ENCODE measurements at regions not wholly inside any gene's neighbourhood (a gene's known extent, or its start where the extent isn't known, plus 50 kb on each side); places are given as distances from the start of the nearest gene placed in this dataset.

GRCh38 chr3:95798628-95799027, 1015.8 kb upstream of the EPHA6 start:
- TF ChIP-seq POLR2AphosphoS5 (IDR thresholded peaks at IDR 0.05; ENCODE audit: low read depth) = no peak
- no peaks in the 10 kb centered on the region; the same call in 1 of the 2 replicates for H3K9me2 ChIP-seq (ENCODE audit: insufficient read depth)
- H3K9me3 Mint-ChIP-seq = 0 out of 3 replicates have a peak, but pooled peaks cover 2% of the 10 kb centered on the region
- H4K20me1 ChIP-seq (replicated peaks; ENCODE audit: insufficient read depth) = no peaks in the 10 kb centered on the region; the same call in 1 of the 2 replicates
- no peaks in the 10 kb centered on the region for H3K4me1 Mint-ChIP-seq
- no peak overlapping the region for H3K4me2 ChIP-seq
- no peaks in the 10 kb centered on the region for H3K27me3 Mint-ChIP-seq (ENCODE audit: insufficient read depth, low read depth, poor library complexity)
- H3K4me3 ChIP-seq = no peak overlapping the region
- H2AFZ ChIP-seq = no peak overlapping the region
- no peaks in the 10 kb centered on the region for H3K27me3 ChIP-seq (ENCODE audit: insufficient read depth)
- no peak overlapping the region for H3K27ac Mint-ChIP-seq
- H3K36me3 ChIP-seq (ENCODE audit: insufficient read depth) = no peaks in the 10 kb centered on the region
- ATAC-seq = no peak
- no peaks in the 10 kb centered on the region for H3K4me1 ChIP-seq (ENCODE audit: insufficient read depth)
- no peaks in the 10 kb centered on the region for H3K79me2 ChIP-seq (replicated peaks; ENCODE audit: insufficient read depth)
- DNase-seq (ENCODE audit: low spot score) = no peak
- H3K27ac ChIP-seq (ENCODE audit: low read depth) = no peak overlapping the region
- no peak overlapping the region for H3K4me3 Mint-ChIP-seq
- H3F3A ChIP-seq (replicated peaks; ENCODE audit: low read depth) = no peaks in the 10 kb centered on the region
- no peaks in the 10 kb centered on the region; the same call in 2 of the 3 replicates for H3K36me3 Mint-ChIP-seq (ENCODE audit: low read depth)

- no peaks in the 10 kb centered on the region for H3K27me3 ChIP-seq (ENCODE audit: insufficient read depth)
- Mint-ChIP-seq H3K36me3 (ENCODE audit: low read depth) (no peaks in the 10 kb centered on the region), H3K4me3 (no peak overlapping the region), H3K27me3 (ENCODE audit: insufficient read depth, low read depth, poor library complexity) (no peaks in the 10 kb centered on the region), H3K4me1 (peaks cover 4% of the 10 kb centered on the region; the same call in 2 of the 3 replicates), H3K9me3 (no peaks in the 10 kb centered on the region), H3K27ac (no peak overlapping the region)
- no peaks in the 10 kb centered on the region for H3K36me3 ChIP-seq (ENCODE audit: insufficient read depth)
- no peak for TF ChIP-seq CREB1 (CRISPR knock-in tag; IDR thresholded peaks at IDR 0.05; ENCODE audit: low read depth)
- no peaks in the 10 kb centered on the region for H3K79me2 ChIP-seq (replicated peaks; ENCODE audit: insufficient read depth)
- H2AFZ ChIP-seq = no peak overlapping the region
- H3K4me2 ChIP-seq = no peak overlapping the region
- no peaks in the 10 kb centered on the region for H3F3A ChIP-seq (replicated peaks; ENCODE audit: low read depth)
- peaks cover 5% of the 10 kb centered on the region; the same call in 1 of the 2 replicates for H3K9me2 ChIP-seq (ENCODE audit: insufficient read depth)
- no peak overlapping the region for H3K27ac ChIP-seq (ENCODE audit: low read depth)
- ATAC-seq (no peak), DNase-seq (ENCODE audit: low spot score) (no peak)
- no peaks in the 10 kb centered on the region for H3K4me1 ChIP-seq (ENCODE audit: insufficient read depth)
- H4K20me1 ChIP-seq (replicated peaks; ENCODE audit: insufficient read depth) = no peaks in the 10 kb centered on the region
- no peak overlapping the region for H3K4me3 ChIP-seq
These were observed 1003.9 kb upstream of the EPHA6 start for GRCh38 chr3:95810462-95810861.

GRCh38 chr3:95813244-95813643, 1001.1 kb upstream of the EPHA6 start:
- H4K20me1 ChIP-seq (replicated peaks; ENCODE audit: insufficient read depth) = no peaks in the 10 kb centered on the region
- Mint-ChIP-seq H3K27me3 (ENCODE audit: insufficient read depth, low read depth, poor library complexity) (no peaks in the 10 kb centered on the region), H3K36me3 (ENCODE audit: low read depth) (no peaks in the 10 kb centered on the region), H3K9me3 (no peaks in the 10 kb centered on the region), H3K4me3 (no peak overlapping the region), H3K4me1 (peaks cover 4% of the 10 kb centered on the region; the same call in 2 of the 3 replicates), H3K27ac (no peak overlapping the region)
- H2AFZ ChIP-seq = peak overlapping the region; percentile 19; the same call in 1 of the 2 replicates
- ATAC-seq (no peak), DNase-seq (ENCODE audit: low spot score) (no peak)
- no peak overlapping the region for H3K4me2 ChIP-seq
- H3K9me2 ChIP-seq (ENCODE audit: insufficient read depth) = no peaks in the 10 kb centered on the region
- no peaks in the 10 kb centered on the region for H3K4me1 ChIP-seq (ENCODE audit: insufficient read depth)
- no peak for TF ChIP-seq NANOG (IDR thresholded peaks at IDR 0.05; ENCODE audit: borderline replicate concordance)
- TF ChIP-seq REST (IDR thresholded peaks at IDR 0.05; ENCODE audit: unreplicated experiment) = no peak
- TF ChIP-seq POLR2AphosphoS5 (IDR thresholded peaks at IDR 0.05; ENCODE audit: low read depth) = no peak
- H3K27ac ChIP-seq (ENCODE audit: low read depth) = no peak overlapping the region
- H3K27me3 ChIP-seq (ENCODE audit: insufficient read depth) = no peaks in the 10 kb centered on the region
- H3K79me2 ChIP-seq (replicated peaks; ENCODE audit: insufficient read depth) = no peaks in the 10 kb centered on the region
- no peaks in the 10 kb centered on the region for H3K36me3 ChIP-seq (ENCODE audit: insufficient read depth)
- no peaks in the 10 kb centered on the region for H3F3A ChIP-seq (replicated peaks; ENCODE audit: low read depth)
- H3K4me3 ChIP-seq = no peak overlapping the region

Measured in GM23338 (cell line).